NT2/D1 (cell line): ENCODE measurements at regions not wholly inside any gene's neighbourhood (a gene's known extent, or its start where the extent isn't known, plus 50 kb on each side); places are given as distances from the start of the nearest gene placed in this dataset.

Experiments used
- SUZ12 ChIP-seq: IDR thresholded peaks from 2 replicates; pipeline ENCODE4 v1.6.1; 2011; ENCODE audit not compliant: insufficient read length, insufficient read depth; ENCODE audit errors: extremely low read depth
- YY1 ChIP-seq: IDR thresholded peaks from 2 replicates; pipeline ENCODE4 v1.6.1; 2011; ENCODE audit not compliant: insufficient read length, insufficient read depth
- ZNF274 ChIP-seq: IDR thresholded peaks from 2 replicates; pipeline ENCODE4 v1.6.1; 2011; ENCODE audit warnings: mild to moderate bottlenecking, low read depth, low read length

- no peak for TF ChIP-seq YY1
- TF ChIP-seq ZNF274 = no peak
- TF ChIP-seq SUZ12 = no peak
Measured at GRCh38 chr6:137653706-137654059, 159.5 kb upstream of the OLIG3 start.
